ENCODE measurements at regions not wholly inside any gene's neighbourhood (a gene's known extent, or its start where the extent isn't known, plus 50 kb on each side); places are given as distances from the start of the nearest gene placed in this dataset.

DNA sequence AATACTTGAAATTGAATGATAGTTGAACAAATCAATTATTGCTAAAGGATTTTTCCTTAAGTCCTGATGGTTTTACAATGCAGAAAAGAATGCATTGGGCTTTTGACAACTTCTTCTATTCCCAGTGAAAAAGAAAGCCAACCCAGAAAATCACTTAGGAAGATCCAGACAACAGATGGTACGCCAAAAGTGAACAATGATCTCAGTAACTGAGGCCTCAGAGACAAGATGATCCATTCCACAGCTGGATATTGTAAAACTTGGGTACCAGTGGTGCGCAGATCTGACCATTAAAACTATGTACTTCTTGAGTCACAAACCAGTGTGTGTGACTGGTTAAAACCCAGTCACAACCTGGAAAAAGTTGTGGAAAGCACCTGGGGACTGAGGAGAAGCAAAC, 173.5 kb downstream of the ETAA1 start:
- TF ChIP-seq EZH2 (IDR thresholded peaks at IDR 0.05; ENCODE audit: borderline replicate concordance, low read length): no peak
- TF ChIP-seq, protein P1, sequence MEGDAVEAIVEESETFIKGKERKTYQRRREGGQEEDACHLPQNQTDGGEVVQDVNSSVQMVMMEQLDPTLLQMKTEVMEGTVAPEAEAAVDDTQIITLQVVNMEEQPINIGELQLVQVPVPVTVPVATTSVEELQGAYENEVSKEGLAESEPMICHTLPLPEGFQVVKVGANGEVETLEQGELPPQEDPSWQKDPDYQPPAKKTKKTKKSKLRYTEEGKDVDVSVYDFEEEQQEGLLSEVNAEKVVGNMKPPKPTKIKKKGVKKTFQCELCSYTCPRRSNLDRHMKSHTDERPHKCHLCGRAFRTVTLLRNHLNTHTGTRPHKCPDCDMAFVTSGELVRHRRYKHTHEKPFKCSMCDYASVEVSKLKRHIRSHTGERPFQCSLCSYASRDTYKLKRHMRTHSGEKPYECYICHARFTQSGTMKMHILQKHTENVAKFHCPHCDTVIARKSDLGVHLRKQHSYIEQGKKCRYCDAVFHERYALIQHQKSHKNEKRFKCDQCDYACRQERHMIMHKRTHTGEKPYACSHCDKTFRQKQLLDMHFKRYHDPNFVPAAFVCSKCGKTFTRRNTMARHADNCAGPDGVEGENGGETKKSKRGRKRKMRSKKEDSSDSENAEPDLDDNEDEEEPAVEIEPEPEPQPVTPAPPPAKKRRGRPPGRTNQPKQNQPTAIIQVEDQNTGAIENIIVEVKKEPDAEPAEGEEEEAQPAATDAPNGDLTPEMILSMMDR (conservative IDR thresholded peaks at IDR 0.05 in 1 of 2, IDR thresholded peaks at IDR 0.05 in 1 of 2; ENCODE audit: extremely low read depth in 1 of 2, insufficient read depth in 1 of 2, low read depth in 1 of 2, low read length in 2 of 2): no peak
